ENCODE measurements at regions not wholly inside any gene's neighbourhood (a gene's known extent, or its start where the extent isn't known, plus 50 kb on each side); places are given as distances from the start of the nearest gene placed in this dataset.

- H3K27ac ChIP-seq, result no peak overlapping the region
- TF ChIP-seq CTCF (conservative IDR thresholded peaks at IDR 0.05) (no peak), ZFX (IDR thresholded peaks at IDR 0.05) (no peak)
Measured at GRCh38 chr14:42013153-42013552, 406.5 kb downstream of the LRFN5 start.

GRCh38 chr14:42011221-42011620 lies 404.5 kb downstream of the LRFN5 start:
- TF ChIP-seq CTCF (conservative IDR thresholded peaks at IDR 0.05) (no peak), ZFX (IDR thresholded peaks at IDR 0.05) (no peak)
- no peak overlapping the region for H3K27ac ChIP-seq

- TF ChIP-seq CTCF (conservative IDR thresholded peaks at IDR 0.05), result no peak
- no peak for TF ChIP-seq ZFX (IDR thresholded peaks at IDR 0.05)
- H3K27ac ChIP-seq, result no peak overlapping the region
Measured at GRCh38 chr14:42004321-42004720, 397.6 kb downstream of the LRFN5 start.

GRCh38 chr14:42002141-42002540 lies 395.5 kb downstream of the LRFN5 start:
- TF ChIP-seq CTCF (conservative IDR thresholded peaks at IDR 0.05) (no peak), ZFX (IDR thresholded peaks at IDR 0.05) (no peak)
- H3K27ac ChIP-seq, result no peak overlapping the region

- H3K27ac ChIP-seq, result no peak overlapping the region
- no peak for TF ChIP-seq CTCF (conservative IDR thresholded peaks at IDR 0.05)
- TF ChIP-seq ZFX (IDR thresholded peaks at IDR 0.05), result no peak
Measured at GRCh38 chr14:42001431-42001830, 394.8 kb downstream of the LRFN5 start.

- TF ChIP-seq CTCF (conservative IDR thresholded peaks at IDR 0.05), result no peak
- no peak overlapping the region for H3K27ac ChIP-seq
Measured at GRCh38 chr14:42000450-42000849, 393.8 kb downstream of the LRFN5 start.

- TF ChIP-seq CTCF (conservative IDR thresholded peaks at IDR 0.05) (no peak), ZFX (IDR thresholded peaks at IDR 0.05) (no peak)
- H3K27ac ChIP-seq, result no peak overlapping the region
Measured at GRCh38 chr14:41993687-41994086, 387.0 kb downstream of the LRFN5 start.
